ENCODE measurements at regions not wholly inside any gene's neighbourhood (a gene's known extent, or its start where the extent isn't known, plus 50 kb on each side); places are given as distances from the start of the nearest gene placed in this dataset.
"Not testable (repeated sequence)": the region's sequence is repeated elsewhere in the genome, so short reads cannot be mapped to it uniquely, and the experiment has no call there.

- Histone ChIP-seq H3K27ac (ENCODE audit: low read depth, low read length) (no peak overlapping the region), H3K36me3 (ENCODE audit: insufficient read depth, low read length) (no peaks in the 10 kb centered on the region), H2AFZ (ENCODE audit: low read depth, low read length) (no peak overlapping the region), H3K79me2 (ENCODE audit: insufficient read depth, low read length) (no peaks in the 10 kb centered on the region), H3K4me3 (ENCODE audit: insufficient read depth, low read depth, low read length) (no peak overlapping the region), H3K4me1 (ENCODE audit: insufficient read depth, low read length) (no peaks in the 10 kb centered on the region), H3K4me2 (ENCODE audit: low read length) (no peak overlapping the region), H3K9me3 (ENCODE audit: insufficient read depth, low read depth, low read length) (peaks cover 1% of the 10 kb centered on the region), H4K20me1 (ENCODE audit: insufficient read depth, low read length) (no peaks in the 10 kb centered on the region), H3K9ac (ENCODE audit: low read length) (no peak overlapping the region), H3K27me3 (ENCODE audit: insufficient read depth, low read length) (peaks cover 2% of the 10 kb centered on the region)
- FAIRE-seq (no peak), DNase-seq (ENCODE audit: low read depth) (no peak)
- Mint-ChIP-seq H3K36me3 (ENCODE audit: low read depth, unreplicated experiment) (peaks cover 2% of the 10 kb centered on the region), H3K4me1 (ENCODE audit: low read depth, unreplicated experiment) (no peaks in the 10 kb centered on the region), H3K4me3 (ENCODE audit: unreplicated experiment) (no peak overlapping the region), H3K27ac (ENCODE audit: unreplicated experiment) (no peak overlapping the region), H3K9me3 (ENCODE audit: unreplicated experiment) (peaks cover 3% of the 10 kb centered on the region), H3K27me3 (ENCODE audit: low read depth, unreplicated experiment) (peaks cover 13% of the 10 kb centered on the region)
- TF ChIP-seq EZH2 (IDR thresholded peaks at IDR 0.05; ENCODE audit: insufficient read depth, low read length): no peak
- TF ChIP-seq, protein P1, sequence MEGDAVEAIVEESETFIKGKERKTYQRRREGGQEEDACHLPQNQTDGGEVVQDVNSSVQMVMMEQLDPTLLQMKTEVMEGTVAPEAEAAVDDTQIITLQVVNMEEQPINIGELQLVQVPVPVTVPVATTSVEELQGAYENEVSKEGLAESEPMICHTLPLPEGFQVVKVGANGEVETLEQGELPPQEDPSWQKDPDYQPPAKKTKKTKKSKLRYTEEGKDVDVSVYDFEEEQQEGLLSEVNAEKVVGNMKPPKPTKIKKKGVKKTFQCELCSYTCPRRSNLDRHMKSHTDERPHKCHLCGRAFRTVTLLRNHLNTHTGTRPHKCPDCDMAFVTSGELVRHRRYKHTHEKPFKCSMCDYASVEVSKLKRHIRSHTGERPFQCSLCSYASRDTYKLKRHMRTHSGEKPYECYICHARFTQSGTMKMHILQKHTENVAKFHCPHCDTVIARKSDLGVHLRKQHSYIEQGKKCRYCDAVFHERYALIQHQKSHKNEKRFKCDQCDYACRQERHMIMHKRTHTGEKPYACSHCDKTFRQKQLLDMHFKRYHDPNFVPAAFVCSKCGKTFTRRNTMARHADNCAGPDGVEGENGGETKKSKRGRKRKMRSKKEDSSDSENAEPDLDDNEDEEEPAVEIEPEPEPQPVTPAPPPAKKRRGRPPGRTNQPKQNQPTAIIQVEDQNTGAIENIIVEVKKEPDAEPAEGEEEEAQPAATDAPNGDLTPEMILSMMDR (IDR thresholded peaks at IDR 0.05; ENCODE audit: insufficient read depth, low read depth, low read length): no peak
Observed at GRCh38 chr12:124087266-124088051, 114.4 kb downstream of the ZNF664 start.

- Histone ChIP-seq H3K4me2 (ENCODE audit: low read length) (no peak overlapping the region), H3K4me1 (ENCODE audit: insufficient read depth, low read length) (no peaks in the 10 kb centered on the region), H2AFZ (ENCODE audit: low read depth, low read length) (no peak overlapping the region), H3K36me3 (ENCODE audit: insufficient read depth, low read length) (no peaks in the 10 kb centered on the region), H3K9ac (ENCODE audit: low read length) (no peak overlapping the region), H3K4me3 (ENCODE audit: insufficient read depth, low read depth, low read length) (no peak overlapping the region), H3K27me3 (ENCODE audit: insufficient read depth, low read length) (peaks cover 2% of the 10 kb centered on the region), H3K79me2 (ENCODE audit: insufficient read depth, low read length) (no peaks in the 10 kb centered on the region), H4K20me1 (ENCODE audit: insufficient read depth, low read length) (no peaks in the 10 kb centered on the region), H3K9me3 (ENCODE audit: insufficient read depth, low read depth, low read length) (peaks cover 10% of the 10 kb centered on the region), H3K27ac (ENCODE audit: low read depth, low read length) (no peak overlapping the region)
- Mint-ChIP-seq H3K9me3 (ENCODE audit: unreplicated experiment) (peaks cover 3% of the 10 kb centered on the region), H3K27me3 (ENCODE audit: low read depth, unreplicated experiment) (peaks cover 13% of the 10 kb centered on the region), H3K4me3 (ENCODE audit: unreplicated experiment) (no peak overlapping the region), H3K36me3 (ENCODE audit: low read depth, unreplicated experiment) (peaks cover 2% of the 10 kb centered on the region), H3K4me1 (ENCODE audit: low read depth, unreplicated experiment) (no peaks in the 10 kb centered on the region), H3K27ac (ENCODE audit: unreplicated experiment) (no peak overlapping the region)
- no peak for FAIRE-seq
- DNase-seq (ENCODE audit: low read depth): no peak
- no peak for TF ChIP-seq EZH2 (IDR thresholded peaks at IDR 0.05; ENCODE audit: insufficient read depth, low read length)
- TF ChIP-seq, protein P1 (IDR thresholded peaks at IDR 0.05; ENCODE audit: insufficient read depth, low read depth, low read length): no peak
Observed at GRCh38 chr12:124088217-124088907, 115.3 kb downstream of the ZNF664 start.

DNA sequence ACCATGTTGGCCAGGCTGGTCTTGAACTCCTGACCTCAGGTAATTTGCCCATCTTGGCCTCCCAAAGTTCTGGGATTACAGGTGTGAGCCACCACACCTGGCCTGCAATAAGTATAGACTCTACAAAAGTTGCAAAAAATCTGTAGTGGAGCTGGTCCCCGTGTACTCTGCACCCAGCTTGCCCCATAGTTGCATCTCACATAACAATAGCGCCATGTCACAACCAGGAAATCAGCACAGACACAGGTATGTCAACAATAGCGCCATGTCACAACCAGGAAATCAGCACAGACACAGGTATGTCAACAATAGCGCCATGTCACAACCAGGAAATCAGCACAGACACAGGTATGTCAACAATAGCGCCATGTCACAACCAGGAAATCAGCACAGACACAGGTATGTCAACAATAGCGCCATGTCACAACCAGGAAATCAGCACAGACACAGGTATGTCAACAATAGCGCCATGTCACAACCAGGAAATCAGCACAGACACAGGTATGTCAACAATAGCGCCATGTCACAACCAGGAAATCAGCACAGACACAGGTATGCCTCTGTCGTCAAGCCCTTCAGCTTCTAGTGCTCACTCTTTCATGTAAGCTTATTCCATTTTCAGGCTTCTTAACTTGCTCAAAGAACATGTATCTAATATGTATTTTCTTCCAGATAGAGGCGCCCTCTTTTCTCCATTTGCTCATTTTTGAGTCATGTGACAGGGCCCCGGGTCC is 116.3 kb downstream of the ZNF664 start:
- Mint-ChIP-seq H3K27ac (ENCODE audit: unreplicated experiment) (peak overlapping the region; percentile 8), H3K27me3 (ENCODE audit: low read depth, unreplicated experiment) (peaks cover 13% of the 10 kb centered on the region)
- H3K4me1 ChIP-seq (ENCODE audit: insufficient read depth, low read length); H3K4me2 ChIP-seq (ENCODE audit: low read length); H4K20me1 ChIP-seq (ENCODE audit: insufficient read depth, low read length); H3K4me3 Mint-ChIP-seq (ENCODE audit: unreplicated experiment); H3K79me2 ChIP-seq (ENCODE audit: insufficient read depth, low read length); H3K4me3 ChIP-seq (ENCODE audit: insufficient read depth, low read depth, low read length); FAIRE-seq; H3K27ac ChIP-seq (ENCODE audit: low read depth, low read length); H3K27me3 ChIP-seq (ENCODE audit: insufficient read depth, low read length); H3K4me1 Mint-ChIP-seq (ENCODE audit: low read depth, unreplicated experiment); H2AFZ ChIP-seq (ENCODE audit: low read depth, low read length); H3K9ac ChIP-seq (ENCODE audit: low read length); H3K9me3 Mint-ChIP-seq (ENCODE audit: unreplicated experiment); H3K36me3 ChIP-seq (ENCODE audit: insufficient read depth, low read length); DNase-seq (ENCODE audit: low read depth); H3K36me3 Mint-ChIP-seq (ENCODE audit: low read depth, unreplicated experiment): not testable (repeated sequence)
- peaks cover 14% of the 10 kb centered on the region for H3K9me3 ChIP-seq (ENCODE audit: insufficient read depth, low read depth, low read length)
